Ovary (tissue), 7 donors: ENCODE measurements at regions not wholly inside any gene's neighbourhood (a gene's known extent, or its start where the extent isn't known, plus 50 kb on each side); places are given as distances from the start of the nearest gene placed in this dataset.

Experiments
- DNase-seq, 5 donors: peaks; one replicate each; pipeline ENCODE4 v3.0.0-alpha.2; 2019 to 2020
- H3K27ac ChIP-seq, 2 donors: fragments of 200-600 bp; one replicate each; pipeline versions ENCODE4 v1.5.1 to v1.8.0; 2019 to 2022
- H3K27me3 ChIP-seq: fragments of 200-600 bp; one replicate; pipeline ENCODE4 v1.8.0; 2022
- H3K36me3 ChIP-seq: fragments of 200-600 bp; sonication (generic); one replicate; pipeline ENCODE4 v1.5.1; 2019
- H3K4me1 ChIP-seq: one replicate; pipeline ENCODE4 v1.8.1; 2013; ENCODE audit warnings: mild to moderate bottlenecking, moderate library complexity; ENCODE audit not compliant: insufficient read depth
- H3K4me3 ChIP-seq: fragments of 200-600 bp; sonication (generic); one replicate; pipeline ENCODE4 v1.5.1; 2017
- H3K9me3 ChIP-seq, 2 donors: fragments of 200-600 bp in 1 of 2; sonication (generic) in 1 of 2; one replicate each; pipeline versions ENCODE4 v1.5.1 to v1.8.1; 2013 to 2019; ENCODE audit warnings: mild to moderate bottlenecking in 1 of 2, moderate library complexity in 1 of 2
- EP300 ChIP-seq: sonication (generic); formaldehyde crosslinking; IDR thresholded peaks from one replicate; pipeline ENCODE4 v1.6.1; 2017; ENCODE audit warnings: antibody characterized with exemption
- POLR2A ChIP-seq: fragments of 450-650 bp; IDR thresholded peaks from one replicate; pipeline ENCODE4 v1.6.1; 2017; ENCODE audit warnings: antibody characterized with exemption, mild to moderate bottlenecking, moderate library complexity
- WGBS, 3 donors: extraction: QIAGEN DNeasy Blood & Tissue Kit in 1 of 3; methylation state at CpG; one replicate each; pipeline versions ENCODE4 v1.1.5 to v1.1.7; 2013 to 2017; 5-methylcytosine and 5-hydroxymethylcytosine counted together
- intact Hi-C, 4 donors: fragments of 100-400 bp; cut with DNase I; formaldehyde crosslinking; loops; one replicate each; pipeline versions ENCODE4 v1.11.0 to v1.15.1; 2022 to 2023
- TF ChIP-seq, protein P1 (sequence below), 3 donors: fragments of 450-650 bp in 2 of 3; fragments of 200-600 bp in 1 of 3; IDR thresholded peaks; one replicate each; pipeline versions ENCODE4 v1.5.1 to v1.8.0; 2016 to 2022; ENCODE audit warnings: antibody characterized with exemption in 3 of 3, mild to moderate bottlenecking in 1 of 3
- donor health status: DM: no; HTN: no; CAD: no; lungs with moderate emphysema.
- donor health status: DM: no; HTN: no; CAD: no.
- donor health status: Bipolar disorder and iron deficiency.
- donor health status: DM: no; HTN: no; CAD: no.
- donor health status: DM: yes; HTN: yes; CAD: no.

DNA sequence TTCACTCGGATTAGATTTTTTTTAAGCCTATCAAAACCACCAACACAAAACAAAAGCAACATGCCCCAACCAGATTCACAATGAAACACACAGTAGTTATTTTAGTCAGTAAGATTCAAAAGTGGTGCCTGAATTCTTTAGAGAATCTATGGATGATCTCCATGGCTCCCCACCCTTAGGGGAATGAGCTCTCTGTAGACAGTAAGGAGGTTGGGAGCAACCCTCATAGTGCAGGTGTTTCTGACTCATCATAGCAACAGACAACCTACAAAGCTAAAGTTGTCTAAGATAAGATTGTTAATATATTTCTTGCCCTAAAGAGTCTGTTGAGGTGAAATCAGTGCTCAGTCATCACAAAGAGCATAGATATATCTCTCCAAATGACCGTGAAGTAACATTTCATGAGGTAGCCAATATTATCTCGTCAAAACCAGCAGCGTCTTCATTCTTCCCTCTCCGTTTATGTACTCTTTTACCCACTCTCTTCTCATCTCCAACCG is 78.3 kb downstream of the ADAMTS1 start:
- Histone ChIP-seq H3K27me3 (no peaks in the 10 kb centered on the region), H3K4me3 (no peak overlapping the region), H3K9me3 (no peaks in the 10 kb centered on the region), H3K36me3 (no peaks in the 10 kb centered on the region), H3K27ac (no peak overlapping the region), H3K4me1 (no peaks in the 10 kb centered on the region)
- TF ChIP-seq, protein P1, sequence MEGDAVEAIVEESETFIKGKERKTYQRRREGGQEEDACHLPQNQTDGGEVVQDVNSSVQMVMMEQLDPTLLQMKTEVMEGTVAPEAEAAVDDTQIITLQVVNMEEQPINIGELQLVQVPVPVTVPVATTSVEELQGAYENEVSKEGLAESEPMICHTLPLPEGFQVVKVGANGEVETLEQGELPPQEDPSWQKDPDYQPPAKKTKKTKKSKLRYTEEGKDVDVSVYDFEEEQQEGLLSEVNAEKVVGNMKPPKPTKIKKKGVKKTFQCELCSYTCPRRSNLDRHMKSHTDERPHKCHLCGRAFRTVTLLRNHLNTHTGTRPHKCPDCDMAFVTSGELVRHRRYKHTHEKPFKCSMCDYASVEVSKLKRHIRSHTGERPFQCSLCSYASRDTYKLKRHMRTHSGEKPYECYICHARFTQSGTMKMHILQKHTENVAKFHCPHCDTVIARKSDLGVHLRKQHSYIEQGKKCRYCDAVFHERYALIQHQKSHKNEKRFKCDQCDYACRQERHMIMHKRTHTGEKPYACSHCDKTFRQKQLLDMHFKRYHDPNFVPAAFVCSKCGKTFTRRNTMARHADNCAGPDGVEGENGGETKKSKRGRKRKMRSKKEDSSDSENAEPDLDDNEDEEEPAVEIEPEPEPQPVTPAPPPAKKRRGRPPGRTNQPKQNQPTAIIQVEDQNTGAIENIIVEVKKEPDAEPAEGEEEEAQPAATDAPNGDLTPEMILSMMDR (IDR thresholded peaks at IDR 0.05): no peak
- TF ChIP-seq POLR2A (no peak), EP300 (no peak)
- no peak for DNase-seq
- 74 to 85% (median 77%) methylated on average over 6 of the region's 6 CpGs for WGBS, 3 donors
- intact Hi-C loops: no loop called here

DNA sequence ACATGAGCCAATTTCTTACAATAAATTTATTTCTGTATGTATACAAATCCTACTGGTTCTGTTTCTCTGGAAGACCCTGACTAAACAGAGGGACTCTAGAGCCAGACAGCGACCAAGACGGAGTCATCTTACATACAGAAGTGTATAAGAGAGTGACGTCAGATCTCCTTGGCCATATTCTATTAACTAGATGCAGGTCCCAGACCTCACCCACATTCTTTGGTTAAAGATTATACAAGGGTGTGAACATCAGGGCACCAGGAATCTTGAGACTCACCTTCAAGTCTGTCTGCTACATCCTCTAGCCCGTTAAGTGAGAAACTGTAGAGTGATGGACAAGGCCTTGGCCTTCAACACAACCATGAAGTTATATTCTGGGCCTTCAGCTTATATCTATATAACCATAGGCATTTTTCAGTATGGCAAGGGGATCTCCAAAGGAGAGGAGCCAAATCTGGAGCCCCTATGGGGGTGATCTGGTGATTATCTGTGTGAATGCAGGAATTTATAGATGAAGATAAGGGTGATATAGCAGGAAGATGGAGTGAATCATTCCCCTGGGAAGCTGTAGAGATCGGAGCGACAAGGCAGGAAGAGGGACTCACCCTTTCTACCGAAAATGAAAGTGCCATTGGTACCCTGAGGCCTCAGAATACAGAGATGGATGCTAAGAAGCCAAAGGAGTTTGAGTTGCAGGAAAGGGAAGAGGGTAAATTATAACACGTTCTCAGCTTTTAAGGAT is 83.9 kb downstream of the ADAMTS1 start:
- Histone ChIP-seq H3K27ac (no peak overlapping the region), H3K4me3 (no peak overlapping the region), H3K4me1 (no peaks in the 10 kb centered on the region), H3K27me3 (no peaks in the 10 kb centered on the region), H3K9me3 (no peaks in the 10 kb centered on the region), H3K36me3 (no peaks in the 10 kb centered on the region)
- WGBS, 3 donors: 94 to 96% (median 95%) methylated on average over 8 of the region's 8 CpGs
- TF ChIP-seq EP300 (no peak), POLR2A (no peak)
- TF ChIP-seq, protein P1 (IDR thresholded peaks at IDR 0.05): no peak
- intact Hi-C loops: no loop called here
- DNase-seq: no peak

DNA sequence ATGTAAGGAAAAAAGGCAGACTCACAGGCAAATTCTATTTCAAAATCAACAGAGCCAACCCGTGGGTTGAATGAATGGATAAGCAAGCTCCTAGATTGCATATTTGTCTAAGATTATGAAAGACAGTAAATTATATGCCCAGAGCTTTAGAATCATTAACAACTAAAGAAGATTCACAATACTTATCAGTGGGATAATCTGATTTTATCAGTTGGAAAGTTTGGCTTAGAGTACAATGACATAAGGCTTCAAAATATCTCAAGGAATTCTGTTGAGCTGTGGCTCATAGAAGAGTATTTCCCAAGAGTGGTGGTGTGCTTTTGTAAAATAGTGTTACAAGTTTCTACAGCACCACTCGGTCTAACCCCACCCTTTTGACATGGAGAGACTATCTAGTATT is 85.5 kb downstream of the ADAMTS1 start:
- intact Hi-C loops: no loop called here
- 69 to 74% (median 72%) methylated on average over 2 of the region's 2 CpGs for WGBS, 3 donors

DNA sequence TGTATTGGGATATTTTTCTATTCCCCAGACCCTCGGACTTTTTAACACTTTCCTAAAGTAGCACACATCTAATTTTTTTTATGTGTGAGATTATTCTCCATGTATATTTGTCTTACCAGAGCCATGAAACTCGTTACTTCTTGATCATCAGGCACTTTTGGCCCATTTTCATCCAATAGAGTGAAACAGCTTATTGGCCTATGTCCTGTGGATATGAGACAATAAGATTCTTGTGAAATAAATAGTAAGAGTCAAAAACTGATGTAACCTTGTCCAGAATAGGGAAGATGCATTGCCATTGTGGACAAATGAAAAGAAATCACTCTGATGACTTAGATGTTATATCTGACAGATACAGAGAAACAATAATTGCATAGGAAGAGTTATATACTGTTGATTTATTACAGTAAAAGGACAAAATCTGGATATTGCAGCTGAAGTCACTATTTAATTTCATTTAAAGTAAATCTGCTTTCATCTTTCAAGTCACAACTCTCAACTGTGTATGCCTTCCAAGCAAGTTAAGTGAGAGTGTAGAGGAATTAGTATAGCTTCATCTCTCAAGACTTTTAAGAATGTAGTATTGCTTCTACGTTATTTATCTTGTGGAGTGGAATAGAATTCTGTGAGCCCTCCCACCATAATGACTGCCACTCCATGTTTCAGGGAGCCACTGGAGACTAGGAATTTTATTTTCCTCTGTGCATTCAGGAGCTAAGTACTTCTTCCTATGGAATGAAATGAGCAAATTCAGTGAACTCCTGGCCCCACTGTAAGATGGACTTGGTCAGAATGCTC is 86.9 kb downstream of the ADAMTS1 start:
- Histone ChIP-seq H3K4me1 (no peaks in the 10 kb centered on the region), H3K4me3 (no peak overlapping the region), H3K27ac (no peak overlapping the region), H3K36me3 (no peaks in the 10 kb centered on the region), H3K27me3 (no peaks in the 10 kb centered on the region), H3K9me3 (no peaks in the 10 kb centered on the region)
- 84 to 85% (median 85%) methylated on average over 3 of the region's 3 CpGs for WGBS, 3 donors
- intact Hi-C loops: no loop called here
- TF ChIP-seq POLR2A (no peak), EP300 (no peak)
- TF ChIP-seq, protein P1 (IDR thresholded peaks at IDR 0.05): no peak
- no peak for DNase-seq

More for the DNA sequence above, 85.5 kb downstream of the ADAMTS1 start:
- DNase-seq: no peak
- H3K27ac ChIP-seq: no peak overlapping the region
- no peaks in the 10 kb centered on the region for H3K27me3 ChIP-seq
- no peak overlapping the region for H3K4me3 ChIP-seq
- TF ChIP-seq POLR2A (no peak), EP300 (no peak)
- TF ChIP-seq, protein P1 (IDR thresholded peaks at IDR 0.05): no peak
- no peaks in the 10 kb centered on the region for H3K36me3 ChIP-seq
- no peaks in the 10 kb centered on the region for H3K9me3 ChIP-seq
- no peaks in the 10 kb centered on the region for H3K4me1 ChIP-seq
